ENCODE measurements at regions not wholly inside any gene's neighbourhood (a gene's known extent, or its start where the extent isn't known, plus 50 kb on each side); places are given as distances from the start of the nearest gene placed in this dataset.
"Not testable (repeated sequence)": the region's sequence is repeated elsewhere in the genome, so short reads cannot be mapped to it uniquely, and the experiment has no call there.

GRCh38 chr9:93900971-93901861 is 53.9 kb downstream of the BARX1 start:
- no peak for DNase-seq

GRCh38 chr9:93900436-93900819 is 54.7 kb downstream of the BARX1 start:
- DNase-seq, result no peak

GRCh38 chr9:93899609-93900435 is 55.3 kb downstream of the BARX1 start:
- no peak for DNase-seq

- DNase-seq, result no peak
Measured at GRCh38 chr9:93898502-93899426, 56.4 kb downstream of the BARX1 start.

GRCh38 chr9:93898026-93898425 is 57.1 kb downstream of the BARX1 start:
- DNase-seq, result no peak

GRCh38 chr9:93897075-93897970 is 57.8 kb downstream of the BARX1 start:
- no peak for DNase-seq

- no peak for DNase-seq
Measured at GRCh38 chr9:93896496-93897033, 58.6 kb downstream of the BARX1 start.

- no peak for DNase-seq
Measured at GRCh38 chr9:93896093-93896492, 59.1 kb downstream of the BARX1 start.

GRCh38 chr9:93895535-93895934 is 59.6 kb downstream of the BARX1 start:
- DNase-seq, result no peak

- DNase-seq, result no peak
Measured at GRCh38 chr9:93894691-93895079, 60.5 kb downstream of the BARX1 start.

GRCh38 chr9:93893899-93894690 is 61.1 kb downstream of the BARX1 start:
- no peak for DNase-seq

GRCh38 chr9:93893194-93893593 is 62.0 kb downstream of the BARX1 start:
- DNase-seq, result no peak

- DNase-seq, result no peak
Measured at GRCh38 chr9:93892748-93893147, 62.4 kb downstream of the BARX1 start.

- DNase-seq, result no peak
Measured at GRCh38 chr9:93891549-93892310, 63.4 kb downstream of the BARX1 start.

- no peak for DNase-seq
Measured at GRCh38 chr9:93891050-93891449, 64.1 kb downstream of the BARX1 start.

GRCh38 chr9:93890436-93890935 is 64.7 kb downstream of the BARX1 start:
- no peak for DNase-seq

GRCh38 chr9:93886911-93887310 is 68.2 kb downstream of the BARX1 start:
- DNase-seq, result no peak

- no peak for DNase-seq
Measured at GRCh38 chr9:93884808-93885207, 70.3 kb downstream of the BARX1 start.

GRCh38 chr9:93879662-93880407 is 75.3 kb downstream of the BARX1 start:
- not testable (repeated sequence) for DNase-seq
